BJ (cell line): ENCODE measurements at regions not wholly inside any gene's neighbourhood (a gene's known extent, or its start where the extent isn't known, plus 50 kb on each side); places are given as distances from the start of the nearest gene placed in this dataset.

ENCODE experiments used
- CTCF ChIA-PET: fragments of 350-600 bp; formaldehyde crosslinking; extraction: SDS; loops from one replicate; lab custom pipeline; 2021; ENCODE audit warnings: antibody characterized with exemption, inconsistent platforms; lab: Yijun Ruan, JAX
- POLR2A ChIA-PET: fragments of 300-600 bp; sonication (Branson Sonifier 250); formaldehyde crosslinking; extraction: SDS; loops from one replicate; lab custom pipeline; 2021; ENCODE audit warnings: antibody characterized with exemption; lab: Charles Lee
- DNase-seq: peaks from one replicate; pipeline ENCODE4 v3.0.0-alpha.2; 2011; ENCODE audit warnings: low read depth
- H3K27me3 ChIP-seq: 2 replicates; pipeline ENCODE4 v1.6.0; 2011; ENCODE audit warnings: low read length; ENCODE audit not compliant: control insufficient read depth, insufficient read depth
- H3K36me3 ChIP-seq: 2 replicates; pipeline ENCODE4 v1.5.1; 2011; ENCODE audit warnings: low read length; ENCODE audit not compliant: control insufficient read depth, insufficient read depth
- H3K4me3 ChIP-seq: 2 replicates; pipeline ENCODE4 v1.5.1; 2011; ENCODE audit warnings: low read depth, mild to moderate bottlenecking, control low read depth, low read length
- CTCF ChIP-seq: IDR thresholded peaks from 2 replicates; pipeline ENCODE4 v1.5.1; 2011; ENCODE audit warnings: low read depth, mild to moderate bottlenecking, control low read depth, inconsistent platforms, low read length, moderate library complexity; ENCODE audit not compliant: insufficient read depth

- no peak for DNase-seq
- TF ChIP-seq CTCF = no peak
- ChIA-PET CTCF (interaction anchor here (1.4 kb wide), 1 partner anchor 16 kb away, joined by 6 read pairs; no protein-coding TSS in a partner anchor), POLR2A (no interaction called here)
- no peaks in the 10 kb centered on the region; the same call in 1 of the 2 replicates for H3K27me3 ChIP-seq
- no peaks in the 10 kb centered on the region for H3K36me3 ChIP-seq
- H3K4me3 ChIP-seq = no peak overlapping the region
Observed at GRCh38 chr17:5687646-5688045, 103.3 kb upstream of the NLRP1 start.

GRCh38 chr17:5693821-5694220, 109.5 kb upstream of the NLRP1 start:
- no peak for TF ChIP-seq CTCF
- H3K4me3 ChIP-seq = no peak overlapping the region

GRCh38 chr17:5694551-5694950, 110.2 kb upstream of the NLRP1 start:
- TF ChIP-seq CTCF = no peak
- ChIA-PET POLR2A (no interaction called here), CTCF (interaction anchor here (1.3 kb wide), 1 partner anchor 12 kb away, joined by 3 read pairs; no protein-coding TSS in a partner anchor)
- Histone ChIP-seq H3K27me3 (0 out of 2 replicates have a peak, but pooled peaks cover 2% of the 10 kb centered on the region), H3K4me3 (no peak overlapping the region), H3K36me3 (no peaks in the 10 kb centered on the region)
- DNase-seq = no peak

More at GRCh38 chr17:5693821-5694220, 109.5 kb upstream of the NLRP1 start:
- H3K27me3 ChIP-seq = 0 out of 2 replicates have a peak, but pooled peaks cover 2% of the 10 kb centered on the region
- ChIA-PET CTCF (interaction anchor here (1.3 kb wide), 1 partner anchor 13 kb away, joined by 3 read pairs; no protein-coding TSS in a partner anchor), POLR2A (no interaction called here)
- no peak for DNase-seq
- H3K36me3 ChIP-seq = no peaks in the 10 kb centered on the region

- no peak for TF ChIP-seq CTCF
- H3K36me3 ChIP-seq = no peaks in the 10 kb centered on the region
- H3K4me3 ChIP-seq = no peak overlapping the region
- ChIA-PET POLR2A (no interaction called here), CTCF (interaction anchor here (0.6 to 3.1 kb wide), 2 partner anchors 11 to 80 kb away, joined by 3 to 15 read pairs; no protein-coding TSS in a partner anchor)
- H3K27me3 ChIP-seq = 0 out of 2 replicates have a peak, but pooled peaks cover 2% of the 10 kb centered on the region
- no peak for DNase-seq
Observed at GRCh38 chr17:5695480-5695879, 111.2 kb upstream of the NLRP1 start.

GRCh38 chr17:5698959-5699358, 114.7 kb upstream of the NLRP1 start:
- Histone ChIP-seq H3K4me3 (no peak overlapping the region), H3K27me3 (0 out of 2 replicates have a peak, but pooled peaks cover 2% of the 10 kb centered on the region), H3K36me3 (no peaks in the 10 kb centered on the region)
- TF ChIP-seq CTCF = no peak
- DNase-seq = no peak
- ChIA-PET POLR2A (no interaction called here), CTCF (no interaction called here)
